ENCODE measurements at regions not wholly inside any gene's neighbourhood (a gene's known extent, or its start where the extent isn't known, plus 50 kb on each side); places are given as distances from the start of the nearest gene placed in this dataset.
A peak's percentile ranks its signal among the peaks of the same experiment; 100 is the strongest.

DNA sequence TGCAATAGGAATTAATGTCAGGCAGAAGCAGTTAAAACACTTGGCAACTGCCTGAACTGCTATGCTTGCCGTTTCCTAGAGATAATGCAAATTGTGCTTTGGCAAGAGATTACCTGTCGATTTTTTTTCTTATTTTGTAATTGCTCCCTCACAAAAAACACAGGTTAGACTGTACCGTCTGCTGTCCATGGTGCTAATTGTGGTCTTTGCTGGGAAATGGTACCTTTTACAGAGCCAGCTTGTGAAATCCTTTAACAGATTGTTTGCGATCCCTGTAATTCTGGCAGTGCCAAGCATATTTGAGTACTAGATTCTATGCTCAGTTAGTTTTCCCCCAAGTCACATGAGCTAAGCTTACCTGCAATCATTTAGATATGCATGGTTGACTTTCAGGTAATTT, 2125.8 kb upstream of the WWC1 start:
- in situ Hi-C loops (cut with HindIII; ENCODE audit: extremely low pct_ligation_motif_present, low pct_unique_long_range_greater_than_20kb), result no loop called here
- FAIRE-seq (no peak), ATAC-seq (no peak), DNase-seq (ENCODE audit: low spot score) (no peak)
- Histone ChIP-seq H3K4me3 (replicated peaks in 1 of 3; ENCODE audit: insufficient read depth in 1 of 3, low read depth in 2 of 3, low read length in 3 of 3) (no peak overlapping the region), H3K36me3 (replicated peaks in 1 of 2; ENCODE audit: control insufficient read depth in 1 of 2, insufficient read depth in 2 of 2, low read length in 2 of 2) (no peaks in the 10 kb centered on the region), H3K4me1 (ENCODE audit: insufficient read depth, low read length) (no peaks in the 10 kb centered on the region), H3K9me3 (ENCODE audit: low read length) (peaks cover 76% of the 10 kb centered on the region), H3K9ac (ENCODE audit: insufficient read depth, low read depth, low read length) (no peak overlapping the region), H3K79me2 (ENCODE audit: insufficient read depth, low read length) (no peaks in the 10 kb centered on the region), H3K27ac (ENCODE audit: extremely low read length, insufficient read depth, low read length) (no peak overlapping the region), H2AFZ (ENCODE audit: low read length) (no peak overlapping the region), H3K4me2 (ENCODE audit: low read depth, low read length) (no peak overlapping the region), H3K27me3 (ENCODE audit: control insufficient read depth in 1 of 2, insufficient read depth in 2 of 2, low read length in 2 of 2) (no peaks in the 10 kb centered on the region), H4K20me1 (ENCODE audit: insufficient read depth, low read length) (no peaks in the 10 kb centered on the region)
- BruUV-seq (replicated peaks), result no TSS peak
- POLR2A ChIA-PET, result no interaction called here
- CTCF ChIA-PET (ENCODE audit: low intra/inter-chr PET ratio, low total read pairs), result no interaction called here
- intact Hi-C loops (cut with micrococcal nuclease; ENCODE audit: unreplicated experiment), result no loop called here
- TF ChIP-seq, protein P1, sequence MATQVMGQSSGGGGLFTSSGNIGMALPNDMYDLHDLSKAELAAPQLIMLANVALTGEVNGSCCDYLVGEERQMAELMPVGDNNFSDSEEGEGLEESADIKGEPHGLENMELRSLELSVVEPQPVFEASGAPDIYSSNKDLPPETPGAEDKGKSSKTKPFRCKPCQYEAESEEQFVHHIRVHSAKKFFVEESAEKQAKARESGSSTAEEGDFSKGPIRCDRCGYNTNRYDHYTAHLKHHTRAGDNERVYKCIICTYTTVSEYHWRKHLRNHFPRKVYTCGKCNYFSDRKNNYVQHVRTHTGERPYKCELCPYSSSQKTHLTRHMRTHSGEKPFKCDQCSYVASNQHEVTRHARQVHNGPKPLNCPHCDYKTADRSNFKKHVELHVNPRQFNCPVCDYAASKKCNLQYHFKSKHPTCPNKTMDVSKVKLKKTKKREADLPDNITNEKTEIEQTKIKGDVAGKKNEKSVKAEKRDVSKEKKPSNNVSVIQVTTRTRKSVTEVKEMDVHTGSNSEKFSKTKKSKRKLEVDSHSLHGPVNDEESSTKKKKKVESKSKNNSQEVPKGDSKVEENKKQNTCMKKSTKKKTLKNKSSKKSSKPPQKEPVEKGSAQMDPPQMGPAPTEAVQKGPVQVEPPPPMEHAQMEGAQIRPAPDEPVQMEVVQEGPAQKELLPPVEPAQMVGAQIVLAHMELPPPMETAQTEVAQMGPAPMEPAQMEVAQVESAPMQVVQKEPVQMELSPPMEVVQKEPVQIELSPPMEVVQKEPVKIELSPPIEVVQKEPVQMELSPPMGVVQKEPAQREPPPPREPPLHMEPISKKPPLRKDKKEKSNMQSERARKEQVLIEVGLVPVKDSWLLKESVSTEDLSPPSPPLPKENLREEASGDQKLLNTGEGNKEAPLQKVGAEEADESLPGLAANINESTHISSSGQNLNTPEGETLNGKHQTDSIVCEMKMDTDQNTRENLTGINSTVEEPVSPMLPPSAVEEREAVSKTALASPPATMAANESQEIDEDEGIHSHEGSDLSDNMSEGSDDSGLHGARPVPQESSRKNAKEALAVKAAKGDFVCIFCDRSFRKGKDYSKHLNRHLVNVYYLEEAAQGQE (IDR thresholded peaks at IDR 0.05; ENCODE audit: borderline replicate concordance in 1 of 2, low read depth in 1 of 2, low read length in 2 of 2), result peak; percentile 2 to 86
- no peak for TF ChIP-seq ZSCAN25 (CRISPR knock-in tag; IDR thresholded peaks at IDR 0.05)
- TF ChIP-seq, protein P2, sequence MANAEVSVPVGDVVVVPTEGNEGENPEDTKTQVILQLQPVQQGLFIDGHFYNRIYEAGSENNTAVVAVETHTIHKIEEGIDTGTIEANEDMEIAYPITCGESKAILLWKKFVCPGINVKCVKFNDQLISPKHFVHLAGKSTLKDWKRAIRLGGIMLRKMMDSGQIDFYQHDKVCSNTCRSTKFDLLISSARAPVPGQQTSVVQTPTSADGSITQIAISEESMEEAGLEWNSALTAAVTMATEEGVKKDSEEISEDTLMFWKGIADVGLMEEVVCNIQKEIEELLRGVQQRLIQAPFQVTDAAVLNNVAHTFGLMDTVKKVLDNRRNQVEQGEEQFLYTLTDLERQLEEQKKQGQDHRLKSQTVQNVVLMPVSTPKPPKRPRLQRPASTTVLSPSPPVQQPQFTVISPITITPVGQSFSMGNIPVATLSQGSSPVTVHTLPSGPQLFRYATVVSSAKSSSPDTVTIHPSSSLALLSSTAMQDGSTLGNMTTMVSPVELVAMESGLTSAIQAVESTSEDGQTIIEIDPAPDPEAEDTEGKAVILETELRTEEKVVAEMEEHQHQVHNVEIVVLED (CRISPR knock-in tag; IDR thresholded peaks at IDR 0.05; ENCODE audit: borderline replicate concordance), result no peak
- WGBS (ENCODE audit: low lambda C conversion rate), result 2% methylated on average over 4 of the region's 4 CpGs
